Liver (tissue), 8 donors: ENCODE measurements at regions not wholly inside any gene's neighbourhood (a gene's known extent, or its start where the extent isn't known, plus 50 kb on each side); places are given as distances from the start of the nearest gene placed in this dataset.

Source experiments
- DNase-seq: peaks from one replicate; pipeline ENCODE4 v3.0.0-alpha.2; 2017; ENCODE audit warnings: low spot score
- H3K27ac ChIP-seq, 2 donors: one replicate each; pipeline ENCODE4 v1.7.0; 2013; ENCODE audit warnings: inconsistent platforms in 2 of 2, low read length in 2 of 2, control low read depth in 1 of 2, low read depth in 1 of 2, mild to moderate bottlenecking in 1 of 2
- H3K27me3 ChIP-seq, 4 donors: one replicate each; pipeline versions ENCODE4 v1.6.1 to v1.7.0; 2013; ENCODE audit warnings: low read length in 3 of 4, inconsistent platforms in 1 of 4, mild to moderate bottlenecking in 1 of 4, moderate library complexity in 1 of 4; ENCODE audit not compliant: control insufficient read depth in 4 of 4, insufficient read depth in 4 of 4
- H3K36me3 ChIP-seq, 4 donors: one replicate each; pipeline versions ENCODE4 v1.6.1 to v1.7.0; 2013; ENCODE audit warnings: low read length in 3 of 4, mild to moderate bottlenecking in 3 of 4, low read depth in 1 of 4, moderate library complexity in 1 of 4; ENCODE audit not compliant: control insufficient read depth in 4 of 4, insufficient read depth in 3 of 4
- H3K4me1 ChIP-seq, 4 donors: one replicate each; pipeline versions ENCODE4 v1.6.1 to v1.7.0; 2013; ENCODE audit warnings: low read length in 3 of 4, mild to moderate bottlenecking in 3 of 4, moderate library complexity in 1 of 4; ENCODE audit not compliant: control insufficient read depth in 4 of 4, insufficient read depth in 4 of 4
- H3K4me3 ChIP-seq, 3 donors: one replicate each; pipeline versions ENCODE4 v1.6.1 to v1.7.0; 2013; ENCODE audit warnings: low read length in 3 of 3, control low read depth in 1 of 3, low read depth in 1 of 3, mild to moderate bottlenecking in 1 of 3
- H3K9ac ChIP-seq, 2 donors: one replicate each; pipeline ENCODE4 v1.7.0; 2013; ENCODE audit warnings: low read length in 2 of 2, mild to moderate bottlenecking in 2 of 2, moderate library complexity in 2 of 2, control low read depth in 1 of 2, low read depth in 1 of 2
- H3K9me3 ChIP-seq, 4 donors: one replicate each; pipeline versions ENCODE4 v1.6.1 to v1.7.0; 2013; ENCODE audit warnings: low read length in 3 of 4; ENCODE audit not compliant: control insufficient read depth in 4 of 4
- ATF3 ChIP-seq: IDR thresholded peaks from 2 replicates; pipeline ENCODE4 v1.6.1; 2016; ENCODE audit warnings: antibody characterized with exemption
- CTCF ChIP-seq: fragments of 150-350 bp; IDR thresholded peaks from 2 replicates; pipeline ENCODE4 v1.5.1; 2017; ENCODE audit warnings: improper control_type of control experiment, low read depth, low read length; ENCODE audit not compliant: missing input control
- EGR1 ChIP-seq, 2 donors: IDR thresholded peaks; 2 replicates each; pipeline ENCODE4 v1.6.1; 2016 to 2018; ENCODE audit warnings: antibody characterized with exemption in 2 of 2, low read depth in 2 of 2
- FOXA1 ChIP-seq: IDR thresholded peaks from 2 replicates; pipeline ENCODE4 v1.6.1; 2016; ENCODE audit warnings: antibody characterized with exemption
- FOXA2 ChIP-seq: IDR thresholded peaks from 2 replicates; pipeline ENCODE4 v1.6.1; 2016; ENCODE audit warnings: antibody characterized with exemption
- GABPA ChIP-seq, 2 donors: IDR thresholded peaks in 1 of 2; conservative IDR thresholded peaks in 1 of 2; 2 replicates each; pipeline ENCODE4 v1.6.1; 2016; ENCODE audit warnings: antibody characterized with exemption in 2 of 2, mild to moderate bottlenecking in 1 of 2, moderate library complexity in 1 of 2
- HNF4A ChIP-seq, 2 donors: conservative IDR thresholded peaks; 2 replicates each; pipeline ENCODE4 v1.6.1; 2016; ENCODE audit warnings: antibody characterized with exemption in 2 of 2, mild to moderate bottlenecking in 2 of 2
- HNF4G ChIP-seq: IDR thresholded peaks from 2 replicates; pipeline ENCODE4 v1.6.1; 2016; ENCODE audit warnings: antibody characterized with exemption
- JUND ChIP-seq, 2 donors: IDR thresholded peaks; 2 replicates each; pipeline ENCODE4 v1.6.1; 2016; ENCODE audit warnings: antibody characterized with exemption in 2 of 2
- MAX ChIP-seq: IDR thresholded peaks from 2 replicates; pipeline ENCODE4 v1.6.1; 2016; ENCODE audit warnings: antibody characterized with exemption
- NR2F2 ChIP-seq: IDR thresholded peaks from 2 replicates; pipeline ENCODE4 v1.6.1; 2016; ENCODE audit warnings: antibody characterized with exemption
- RAD21 ChIP-seq, 2 donors: IDR thresholded peaks; 2 replicates each; pipeline ENCODE4 v1.6.1; 2016; ENCODE audit warnings: antibody characterized with exemption in 2 of 2, mild to moderate bottlenecking in 2 of 2
- REST ChIP-seq: IDR thresholded peaks from 2 replicates; pipeline ENCODE4 v1.6.1; 2016; ENCODE audit warnings: antibody characterized with exemption, mild to moderate bottlenecking
- RXRA ChIP-seq, 2 donors: IDR thresholded peaks; 2 replicates each; pipeline ENCODE4 v1.6.1; 2017 to 2018; ENCODE audit warnings: antibody characterized with exemption in 2 of 2, mild to moderate bottlenecking in 1 of 2
- SP1 ChIP-seq: IDR thresholded peaks from 2 replicates; pipeline ENCODE4 v1.6.1; 2018; ENCODE audit warnings: antibody characterized with exemption, mild to moderate bottlenecking
- TAF1 ChIP-seq: conservative IDR thresholded peaks from 2 replicates; pipeline ENCODE4 v1.6.1; 2016; ENCODE audit warnings: antibody characterized with exemption, mild to moderate bottlenecking
- YY1 ChIP-seq: IDR thresholded peaks from 2 replicates; pipeline ENCODE4 v1.6.1; 2016; ENCODE audit warnings: antibody characterized with exemption, mild to moderate bottlenecking
- ZBTB33 ChIP-seq: IDR thresholded peaks from 2 replicates; pipeline ENCODE4 v1.6.1; 2016; ENCODE audit warnings: antibody characterized with exemption
- WGBS: extraction: QIAGEN DNeasy Blood & Tissue Kit; methylation state at CpG from one replicate; pipeline ENCODE4 v1.1.7; 2013; 5-methylcytosine and 5-hydroxymethylcytosine counted together
- donor health status: healthy.
- donor health status: healthy.
- donor health status: healthy.
- donor health status: healthy.
- donor health status: healthy.

- no peak for TF ChIP-seq TAF1
- TF ChIP-seq FOXA1, result no peak
- TF ChIP-seq YY1, result no peak
- TF ChIP-seq ATF3, result no peak
- TF ChIP-seq ZBTB33, result no peak
- no peak for TF ChIP-seq EGR1 (IDR thresholded peaks at IDR 0.05; ENCODE audit: low read depth in 2 of 2)
- TF ChIP-seq GABPA (IDR thresholded peaks at IDR 0.05 in 1 of 2, conservative IDR thresholded peaks at IDR 0.05 in 1 of 2), result no peak
- TF ChIP-seq REST, result no peak
- TF ChIP-seq CTCF, result no peak
- TF ChIP-seq JUND (IDR thresholded peaks at IDR 0.05), result no peak
- WGBS, result 75% methylated on average over 2 of the region's 2 CpGs
- Histone ChIP-seq H3K27me3 (peaks cover 0 to 2% (median 0%) of the 10 kb centered on the region in 4 donors), H3K4me1 (no peaks in the 10 kb centered on the region), H3K4me3 (no peak overlapping the region), H3K9ac (no peak overlapping the region), H3K36me3 (no peaks in the 10 kb centered on the region), H3K27ac (no peak overlapping the region), H3K9me3 (no peaks in the 10 kb centered on the region)
- DNase-seq, result no peak
Observed at GRCh38 chr4:34372815-34373214, 1871.5 kb downstream of the ARAP2 start.

GRCh38 chr4:34373456-34373855, 1870.9 kb downstream of the ARAP2 start:
- H3K27ac ChIP-seq, result no peak overlapping the region
- WGBS, result 91% methylated on average over 3 of the region's 3 CpGs
- no peaks in the 10 kb centered on the region for H3K4me1 ChIP-seq
- no peak for DNase-seq
- H3K27me3 ChIP-seq, result peaks cover 0 to 2% (median 0%) of the 10 kb centered on the region in 4 donors
- H3K36me3 ChIP-seq, result no peaks in the 10 kb centered on the region
- H3K9ac ChIP-seq, result no peak overlapping the region
- H3K9me3 ChIP-seq, result no peaks in the 10 kb centered on the region
- no peak overlapping the region for H3K4me3 ChIP-seq
- no peak for TF ChIP-seq HNF4A (conservative IDR thresholded peaks at IDR 0.05)
- no peak for TF ChIP-seq RAD21 (IDR thresholded peaks at IDR 0.05)
- TF ChIP-seq GABPA (IDR thresholded peaks at IDR 0.05 in 1 of 2, conservative IDR thresholded peaks at IDR 0.05 in 1 of 2), result no peak
- TF ChIP-seq SP1, result no peak
- no peak for TF ChIP-seq REST
- no peak for TF ChIP-seq MAX
- TF ChIP-seq RXRA (IDR thresholded peaks at IDR 0.05), result no peak
- TF ChIP-seq YY1, result no peak
- TF ChIP-seq CTCF, result no peak
- no peak for TF ChIP-seq FOXA2
- TF ChIP-seq TAF1, result no peak
- TF ChIP-seq NR2F2, result no peak
- TF ChIP-seq JUND (IDR thresholded peaks at IDR 0.05), result no peak
- no peak for TF ChIP-seq HNF4G
